Heart left ventricle (tissue), 16 donors: ENCODE measurements at regions not wholly inside any gene's neighbourhood (a gene's known extent, or its start where the extent isn't known, plus 50 kb on each side); places are given as distances from the start of the nearest gene placed in this dataset.

Source experiments
- ATAC-seq, 4 donors: fragments of 200-7000 bp; cut with Tn5 transposase; one replicate each; pipeline ENCODE4 v1.9.1; 2020 to 2022; ENCODE audit warnings: moderate library complexity in 4 of 4, mild to moderate bottlenecking in 3 of 4, moderate number of reproducible peaks in 1 of 4
- DNase-seq, 5 donors: peaks; one replicate each; pipeline ENCODE4 v3.0.0-alpha.2; 2020
- H3K27ac ChIP-seq, 12 donors: fragments of 200-600 bp; sonication (generic) in 4 of 12; one replicate each; pipeline versions ENCODE4 v1.5.0 to v1.8.0; 2016 to 2022; ENCODE audit warnings: mild to moderate bottlenecking in 2 of 12
- H3K27me3 ChIP-seq, 9 donors: fragments of 200-600 bp; sonication (generic) in 2 of 9; one replicate each; pipeline versions ENCODE4 v1.5.1 to v1.8.0; 2016 to 2022; ENCODE audit warnings: mild to moderate bottlenecking in 3 of 9
- H3K36me3 ChIP-seq, 9 donors: fragments of 200-600 bp; sonication (generic) in 2 of 9; one replicate each; pipeline versions ENCODE4 v1.5.0 to v1.8.0; 2018 to 2022; ENCODE audit warnings: mild to moderate bottlenecking in 2 of 9
- H3K4me1 ChIP-seq, 12 donors: fragments of 200-600 bp; sonication (generic) in 4 of 12; one replicate each; pipeline versions ENCODE4 v1.5.0 to v1.8.0; 2016 to 2022; ENCODE audit warnings: mild to moderate bottlenecking in 3 of 12
- H3K4me3 ChIP-seq, 12 donors: fragments of 200-600 bp; sonication (generic) in 4 of 12; one replicate each; pipeline versions ENCODE4 v1.5.0 to v1.8.0; 2017 to 2022; ENCODE audit warnings: mild to moderate bottlenecking in 9 of 12, moderate library complexity in 4 of 12
- H3K9me3 ChIP-seq, 12 donors: fragments of 200-600 bp; sonication (generic) in 4 of 12; one replicate each; pipeline versions ENCODE4 v1.5.0 to v1.8.0; 2016 to 2022; ENCODE audit warnings: mild to moderate bottlenecking in 1 of 12
- CTCF ChIP-seq, 12 donors: fragments of 200-600 bp; sonication (generic) in 4 of 12; IDR thresholded peaks; one replicate each; pipeline versions ENCODE4 v1.5.0 to v1.8.0; 2018 to 2022; ENCODE audit warnings: antibody characterized with exemption in 12 of 12, mild to moderate bottlenecking in 5 of 12
- POLR2A ChIP-seq, 2 donors: fragments of 450-650 bp; IDR thresholded peaks; one replicate each; pipeline ENCODE4 v1.6.1; 2017; ENCODE audit warnings: antibody characterized with exemption in 2 of 2, mild to moderate bottlenecking in 2 of 2, moderate library complexity in 2 of 2
- WGBS, 4 donors: extraction: QIAGEN DNeasy Blood & Tissue Kit in 2 of 4; methylation state at CpG; one replicate each; pipeline versions ENCODE4 v1.1.5 to v1.1.7; 2013 to 2018; 5-methylcytosine and 5-hydroxymethylcytosine counted together
- intact Hi-C, 10 donors: fragments of 100-400 bp; cut with DNase I; formaldehyde crosslinking; loops; one replicate each; pipeline versions ENCODE4 v1.11.1 to v1.14.2; 2022
- donor health status: ischemic (EF 13 %, LVEDD 7.1; RV severe dilation, severe dysfunction).
- donor health status: healthy with polysubstance abuse.
- donor health status: DM: no; HTN: yes; CAD: no.
- donor health status: DM: no; HTN: no; CAD: no.
- donor health status: ischemic (EF 25% LVEDD 6.9; RV normal size, moderate dysfunction).
- donor health status: ischemic (EF 25% LVEDD 5.7; RV mildly dilated, moderate dysfunction).
- donor health status: healthy.
- donor health status: DM: yes; HTN: yes; CAD: no.
- donor health status: ischemic (EF 35%, LVEDD 5.7; RV mildly dilated, moderate dysfunction).
- donor health status: nonischemic (EF 11% LVEDD 7.7; RV severe dilation, severe dysfunction).
- donor health status: DM: yes; HTN: yes; CAD: no.
- donor health status: PGD.
- donor health status: ischemic (EF 29% LVEDD 5.4; RV normal size, mild dysfunction).
- donor health status: nonischemic (EF 23%, LVEDD 6.1; RV moderate dilation, normal function).

- intact Hi-C loops = no loop called here
- H3K27me3 ChIP-seq = peaks cover 0 to 4% (median 0%) of the 10 kb centered on the region in 9 donors
These were observed 132.0 kb downstream of the RPS24 start for GRCh38 chr10:78165617-78166016.

GRCh38 chr10:78166261-78166660 lies 132.6 kb downstream of the RPS24 start:
- ATAC-seq = no peak
- 89 to 94% (median 92%) methylated on average over 3 of the region's 3 CpGs for WGBS, 4 donors
- no peak overlapping the region for H3K27ac ChIP-seq

More at GRCh38 chr10:78165617-78166016, 132.0 kb downstream of the RPS24 start:
- DNase-seq (no peak), ATAC-seq (no peak)
- 51 to 71% (median 62%) methylated on average over 3 of the region's 3 CpGs for WGBS, 4 donors
- H3K9me3 ChIP-seq = peaks cover 0 to 12% (median 0%) of the 10 kb centered on the region in 12 donors
- H3K4me1 ChIP-seq = no peaks in the 10 kb centered on the region
- H3K27ac ChIP-seq = no peak overlapping the region
- H3K4me3 ChIP-seq = no peak overlapping the region
- no peaks in the 10 kb centered on the region for H3K36me3 ChIP-seq
- TF ChIP-seq CTCF (IDR thresholded peaks at IDR 0.05) = no peak
- TF ChIP-seq POLR2A (IDR thresholded peaks at IDR 0.05) = no peak

GRCh38 chr10:78169214-78169613 lies 135.6 kb downstream of the RPS24 start:
- intact Hi-C loops = no loop called here
- 69 to 76% (median 73%) methylated on average over 4 of the region's 4 CpGs for WGBS, 4 donors
- ATAC-seq = no peak

More at GRCh38 chr10:78166261-78166660, 132.6 kb downstream of the RPS24 start:
- intact Hi-C loops = no loop called here
- TF ChIP-seq CTCF (IDR thresholded peaks at IDR 0.05) = no peak
- no peak for TF ChIP-seq POLR2A (IDR thresholded peaks at IDR 0.05)
- Histone ChIP-seq H3K9me3 (peaks cover 0 to 12% (median 0%) of the 10 kb centered on the region in 12 donors), H3K4me3 (no peak overlapping the region), H3K4me1 (no peaks in the 10 kb centered on the region), H3K27me3 (peaks cover 0 to 4% (median 0%) of the 10 kb centered on the region in 9 donors), H3K36me3 (no peaks in the 10 kb centered on the region)
- DNase-seq = no peak

GRCh38 chr10:78170026-78170475 lies 136.4 kb downstream of the RPS24 start:
- Histone ChIP-seq H3K4me3 (no peak overlapping the region), H3K36me3 (no peaks in the 10 kb centered on the region), H3K4me1 (no peaks in the 10 kb centered on the region), H3K27ac (no peak overlapping the region), H3K27me3 (no peaks in the 10 kb centered on the region), H3K9me3 (no peaks in the 10 kb centered on the region)
- ATAC-seq = no peak
- WGBS, 4 donors = 82 to 89% (median 86%) methylated on average over 3 of the region's 3 CpGs
- DNase-seq = no peak
- intact Hi-C loops = no loop called here
- TF ChIP-seq CTCF (IDR thresholded peaks at IDR 0.05) (no peak), POLR2A (IDR thresholded peaks at IDR 0.05) (no peak)

More at GRCh38 chr10:78169214-78169613, 135.6 kb downstream of the RPS24 start:
- TF ChIP-seq POLR2A (IDR thresholded peaks at IDR 0.05) (no peak), CTCF (IDR thresholded peaks at IDR 0.05) (no peak)
- no peak for DNase-seq
- Histone ChIP-seq H3K27ac (no peak overlapping the region), H3K27me3 (peaks cover 0 to 3% (median 0%) of the 10 kb centered on the region in 9 donors), H3K4me1 (no peaks in the 10 kb centered on the region), H3K4me3 (no peak overlapping the region), H3K9me3 (no peaks in the 10 kb centered on the region), H3K36me3 (no peaks in the 10 kb centered on the region)
